Activated naive CD4-positive, alpha-beta T cell treated with anti-CD3 and anti-CD28 coated beads, Interleukin-2, amount 50 U/mL, for 16 hours (primary cell): ENCODE measurements at regions not wholly inside any gene's neighbourhood (a gene's known extent, or its start where the extent isn't known, plus 50 kb on each side); places are given as distances from the start of the nearest gene placed in this dataset.

ENCODE experiments used
- DNase-seq: peaks from one replicate; pipeline ENCODE4 v3.0.0-alpha.2; 2020

DNA sequence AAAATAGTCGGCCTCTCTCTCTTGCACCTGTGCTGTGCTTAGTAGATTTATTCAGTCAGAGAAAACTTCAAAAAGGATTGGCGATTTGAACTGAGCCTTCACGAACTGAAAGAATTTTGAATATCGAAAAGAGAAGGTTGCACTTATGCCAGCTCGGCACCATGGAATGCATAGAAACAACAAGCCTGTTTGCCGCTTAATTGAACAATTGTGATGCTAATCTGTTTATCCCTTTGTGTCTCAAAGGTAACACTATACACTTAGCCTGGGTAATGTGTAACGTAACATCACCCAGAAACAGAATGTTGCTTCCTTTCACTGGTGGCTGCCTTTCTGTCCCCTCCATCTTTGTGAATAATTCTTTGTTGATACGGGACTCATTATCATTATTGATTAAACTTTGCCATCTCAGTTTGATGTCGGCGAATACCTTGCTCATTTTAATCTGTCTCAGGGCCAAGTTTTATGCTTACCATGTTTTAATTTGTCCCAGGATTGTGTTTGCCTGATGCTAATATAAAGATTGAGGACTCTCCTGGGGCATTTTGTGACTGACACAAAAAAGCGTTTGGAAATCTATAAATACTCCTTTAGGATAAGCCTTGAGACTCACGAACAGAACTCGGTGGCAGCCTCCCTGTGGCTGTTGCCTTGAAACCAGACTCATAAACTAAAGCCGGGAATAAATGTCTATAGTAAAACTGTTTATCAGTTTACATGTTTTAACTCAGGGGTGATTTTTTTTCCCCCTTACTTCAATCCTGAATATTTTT lies 400.5 kb downstream of the RAPGEF2 start:
- DNase-seq: no peak

DNA sequence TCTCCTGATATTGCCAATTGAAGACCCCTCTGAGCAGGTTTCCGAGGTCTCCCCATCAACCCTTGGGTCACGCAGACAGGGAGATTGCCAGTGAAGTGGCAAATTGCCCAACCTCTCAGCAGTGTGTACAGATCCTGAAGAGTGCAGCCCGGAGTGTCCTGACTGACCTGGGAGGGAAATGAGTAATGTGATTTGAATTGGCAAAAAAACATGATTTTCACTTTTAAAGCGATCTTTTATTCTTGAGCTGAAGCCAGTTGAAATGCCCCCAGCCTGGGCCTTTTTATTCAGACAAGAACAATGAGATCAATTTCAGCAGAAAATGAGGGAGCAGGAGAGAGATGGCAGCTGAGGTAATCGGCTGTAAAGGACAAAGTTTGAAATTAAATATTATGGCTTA lies 401.8 kb downstream of the RAPGEF2 start:
- no peak for DNase-seq

DNA sequence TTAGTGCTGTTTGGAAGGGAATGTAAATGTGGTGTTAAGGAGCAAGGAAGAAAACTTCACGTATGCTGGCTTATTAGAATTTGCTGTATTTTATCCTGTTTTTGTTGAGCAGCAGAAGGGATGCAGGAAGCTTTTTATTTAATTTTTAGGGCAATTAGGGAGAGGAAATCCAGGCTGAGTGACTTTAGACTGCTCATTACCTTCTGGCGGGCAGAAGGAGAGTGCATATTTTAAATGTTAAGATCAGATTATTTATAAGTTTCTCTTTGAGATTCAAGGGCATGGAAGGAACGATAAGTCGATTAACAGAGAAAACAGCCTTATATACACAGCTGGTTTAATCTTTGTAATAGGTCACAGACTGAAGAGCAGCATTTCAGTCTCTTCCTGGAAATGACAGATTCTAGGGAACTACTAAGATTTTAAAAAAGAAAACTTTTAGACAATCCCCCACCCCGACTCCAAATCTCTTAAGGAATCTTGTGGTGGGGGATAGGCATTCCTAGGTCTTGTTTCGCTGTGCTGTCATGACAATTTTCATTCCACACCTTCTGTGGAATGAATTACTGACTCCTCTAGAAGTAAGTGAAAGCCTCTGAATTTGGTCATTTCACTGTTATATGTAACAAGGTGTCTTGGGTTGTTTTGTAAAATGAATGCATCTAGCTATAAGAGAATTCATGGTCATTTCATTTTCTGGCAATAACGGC lies 402.5 kb downstream of the RAPGEF2 start:
- no peak for DNase-seq

DNA sequence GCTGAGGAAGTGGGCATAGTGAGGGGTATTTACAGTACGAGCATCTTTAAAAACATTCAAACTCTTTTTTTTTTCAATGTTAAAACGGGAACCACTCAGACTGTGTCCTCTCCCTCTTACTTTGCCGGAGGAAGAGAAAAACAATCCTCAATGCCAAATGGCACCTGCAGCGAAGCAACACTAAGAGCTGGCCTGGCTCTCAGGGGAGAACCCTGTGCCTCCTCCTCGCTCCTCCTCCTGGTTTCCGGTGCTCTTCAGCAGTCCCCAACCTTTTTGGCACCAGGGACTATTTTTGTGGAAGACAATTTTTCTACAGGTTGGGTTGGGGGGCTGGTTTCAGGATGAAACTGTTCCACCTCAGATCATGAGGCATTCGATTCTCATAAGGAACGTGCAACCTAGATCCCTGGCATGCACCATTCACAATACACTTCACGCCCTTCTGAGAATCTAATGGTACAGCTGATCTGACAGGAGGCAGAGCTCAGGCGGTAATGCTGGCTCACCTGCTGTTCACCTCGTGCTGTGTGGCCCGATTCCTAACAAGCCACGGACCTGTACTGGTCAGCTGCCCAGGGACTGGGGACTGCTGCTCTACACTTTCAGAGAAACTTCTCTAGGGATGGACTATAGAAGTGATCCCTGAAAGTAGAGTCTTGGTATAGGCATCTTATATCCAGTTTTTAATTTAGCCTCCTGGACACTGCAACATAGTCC lies 404.1 kb downstream of the RAPGEF2 start:
- DNase-seq: no peak

DNA sequence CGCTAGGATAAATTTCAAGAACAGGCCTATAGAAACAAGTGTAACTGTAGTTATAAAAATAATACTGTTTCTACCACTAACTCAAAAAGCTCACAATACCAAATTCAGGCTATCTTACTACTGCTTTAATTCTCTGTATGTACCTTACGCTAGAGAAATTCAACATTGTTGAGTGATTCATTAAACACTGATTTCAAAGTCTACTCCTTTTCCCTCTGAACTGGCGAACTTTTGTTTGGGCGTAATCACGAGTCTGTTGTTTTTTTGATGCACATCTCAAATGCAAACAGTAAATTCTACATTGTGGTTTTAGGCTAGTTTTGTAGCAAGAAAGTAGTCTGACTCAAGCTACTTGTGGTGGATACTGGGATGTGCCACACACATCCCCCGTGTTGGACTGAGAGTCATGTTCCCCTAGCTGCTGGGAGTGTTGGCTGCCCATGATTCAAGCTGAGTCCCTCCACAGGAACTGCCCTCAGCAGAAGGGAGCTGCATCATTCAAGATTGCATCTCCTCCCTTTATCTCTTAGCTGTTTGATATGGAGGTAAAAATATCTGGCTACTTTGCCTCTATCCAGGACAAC lies 406.1 kb downstream of the RAPGEF2 start:
- DNase-seq: no peak

DNA sequence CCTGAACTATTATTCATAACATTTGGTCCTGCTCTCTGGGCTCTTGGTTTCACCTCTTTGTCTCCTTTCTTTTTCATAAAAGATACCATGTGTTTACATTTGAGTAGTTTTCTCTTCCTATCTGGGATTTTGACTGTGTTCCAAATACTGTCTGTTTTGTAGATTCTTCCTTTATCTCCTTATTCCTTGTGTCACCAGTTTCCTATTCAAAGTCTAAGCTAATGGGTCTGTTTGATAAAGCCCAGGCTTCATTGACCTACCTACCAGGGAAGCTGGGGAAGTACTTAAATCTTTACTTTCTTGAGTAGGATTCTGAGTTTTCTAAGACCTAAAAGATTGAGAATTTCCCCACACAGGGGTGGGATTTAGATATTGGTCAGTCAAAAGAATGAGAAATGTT lies 409.5 kb downstream of the RAPGEF2 start:
- DNase-seq: no peak

DNA sequence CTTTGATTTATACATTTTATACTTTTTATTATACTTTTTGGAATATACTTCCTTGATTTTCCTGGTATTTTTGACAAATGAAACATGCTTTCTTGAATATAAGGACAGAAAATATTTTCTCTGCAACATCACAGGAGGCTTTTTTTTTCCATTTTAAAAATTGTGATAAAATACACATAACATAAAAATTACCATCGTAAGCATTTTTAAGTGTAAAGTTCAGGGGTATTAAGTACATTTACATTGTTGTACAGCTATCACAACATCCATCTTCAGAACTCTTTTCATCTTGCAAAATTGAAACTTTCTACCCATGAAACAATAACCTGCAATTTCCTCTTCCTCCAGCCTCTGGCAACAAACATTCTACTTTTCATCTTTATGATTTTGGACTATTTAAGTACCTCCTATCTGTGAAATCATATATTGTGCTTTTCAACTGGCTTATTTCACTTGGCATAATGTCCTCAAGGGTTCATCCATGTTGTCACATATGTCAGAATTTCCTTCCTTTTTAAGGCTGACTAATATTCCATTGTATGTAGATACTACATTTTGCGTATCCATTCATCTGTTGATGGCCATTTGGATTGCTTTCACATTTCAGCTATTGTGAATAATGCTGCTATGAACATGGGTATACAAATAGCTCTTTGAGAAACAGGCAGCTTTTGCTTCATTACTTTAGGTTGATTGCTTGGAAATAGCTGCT lies 412.6 kb downstream of the RAPGEF2 start:
- no peak for DNase-seq

DNA sequence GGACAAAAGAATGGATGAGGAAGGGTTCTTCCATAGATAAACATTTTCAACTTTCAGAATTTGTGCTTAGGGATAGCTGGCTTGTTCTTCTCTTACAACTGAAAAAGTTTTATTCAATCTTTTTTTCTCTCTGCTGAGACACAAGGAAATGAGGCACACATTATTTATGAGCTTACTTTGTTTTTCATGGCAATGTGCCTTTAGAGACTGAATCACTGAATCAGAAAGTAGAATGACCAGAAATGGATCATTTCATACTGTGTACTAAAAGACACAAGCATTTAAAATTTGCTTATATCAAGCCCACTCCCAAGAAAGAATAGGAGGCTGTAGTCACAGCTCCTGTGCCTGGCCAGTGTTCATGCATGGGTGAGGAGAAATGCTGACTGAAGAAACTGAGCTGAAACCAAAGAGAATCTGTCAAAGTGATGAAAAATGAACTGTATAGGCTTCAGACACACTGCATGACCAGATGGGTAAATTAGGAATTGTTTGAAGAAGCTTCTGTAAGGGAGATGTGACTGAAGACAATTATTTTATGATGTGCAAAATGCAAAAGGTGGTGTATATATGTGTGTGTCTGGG lies 413.8 kb downstream of the RAPGEF2 start:
- DNase-seq: no peak

DNA sequence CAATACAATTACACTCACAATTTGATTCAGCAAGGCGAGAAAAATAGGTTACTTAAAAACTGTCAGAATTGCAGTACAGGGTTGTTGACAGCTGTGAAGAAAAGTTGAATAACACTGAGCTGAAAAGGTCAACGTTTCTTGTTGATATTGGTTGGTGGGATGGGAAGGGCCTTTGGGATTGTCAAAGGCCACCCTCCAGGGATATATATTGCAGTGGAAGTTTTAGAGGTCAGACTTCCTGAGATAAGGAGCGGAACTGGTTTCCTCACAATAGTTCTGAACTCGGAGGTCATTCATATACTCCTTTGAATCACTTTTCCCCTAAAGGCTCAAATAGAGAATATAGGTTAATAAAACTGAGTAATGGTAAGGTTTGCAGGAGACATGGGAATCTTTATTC lies 417.2 kb downstream of the RAPGEF2 start:
- no peak for DNase-seq

DNA sequence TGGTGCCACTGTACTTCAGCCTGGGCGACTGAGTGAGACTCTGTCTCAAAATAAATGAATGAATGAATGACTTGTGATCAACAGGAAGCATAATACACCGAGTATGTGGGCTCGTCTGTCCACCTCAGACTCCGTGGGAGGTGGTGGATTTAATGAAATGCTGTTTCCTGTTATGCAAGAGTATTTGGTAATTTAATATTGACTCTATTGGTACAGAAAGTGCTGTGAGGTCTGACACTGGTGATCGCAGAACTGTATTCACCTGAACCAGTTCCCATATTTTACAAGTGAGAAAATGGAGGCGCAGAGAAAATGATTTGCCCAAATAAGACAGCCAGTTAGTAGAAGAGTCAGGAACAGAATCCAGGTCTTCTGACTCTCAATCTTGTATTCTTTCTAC lies 423.3 kb downstream of the RAPGEF2 start:
- DNase-seq: no peak

DNA sequence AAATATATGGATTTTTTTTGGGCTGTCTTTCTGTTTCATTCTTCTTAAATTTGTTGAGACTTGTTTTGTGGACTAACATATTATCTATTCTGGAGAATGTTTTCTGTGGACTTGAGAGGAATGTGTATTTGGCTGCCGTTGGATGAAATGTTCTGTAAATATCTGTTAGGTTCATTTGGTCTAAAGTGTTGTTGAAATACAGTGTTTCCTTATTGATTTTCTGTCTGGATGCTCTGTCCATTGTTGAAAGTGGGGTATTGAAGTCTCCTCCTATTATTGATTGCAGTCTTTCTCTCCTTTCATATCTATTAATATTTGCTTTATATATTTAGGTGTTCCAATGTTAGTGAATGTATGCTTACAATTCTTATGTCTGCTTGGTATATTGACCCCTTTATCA lies 431.8 kb downstream of the RAPGEF2 start:
- DNase-seq: no peak

DNA sequence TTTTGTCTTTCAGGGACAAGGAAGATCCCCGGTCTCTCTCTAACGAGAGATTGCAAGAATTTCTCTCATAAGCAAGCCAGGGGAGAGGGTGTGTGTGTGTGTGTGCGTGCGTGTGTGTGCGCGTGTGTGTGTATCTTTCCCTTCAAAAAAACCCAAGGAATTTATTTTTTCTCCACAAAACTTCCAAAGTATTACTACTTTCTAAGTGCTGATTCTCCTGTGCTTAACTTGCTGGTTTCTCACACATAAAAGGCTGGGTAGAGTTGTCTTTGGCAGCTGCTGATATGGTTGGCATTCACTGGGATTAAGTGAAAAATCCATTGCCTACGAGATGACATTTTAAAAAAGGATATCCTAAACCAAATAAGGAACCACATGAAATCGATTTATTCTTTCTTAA lies 435.7 kb downstream of the RAPGEF2 start:
- no peak for DNase-seq

DNA sequence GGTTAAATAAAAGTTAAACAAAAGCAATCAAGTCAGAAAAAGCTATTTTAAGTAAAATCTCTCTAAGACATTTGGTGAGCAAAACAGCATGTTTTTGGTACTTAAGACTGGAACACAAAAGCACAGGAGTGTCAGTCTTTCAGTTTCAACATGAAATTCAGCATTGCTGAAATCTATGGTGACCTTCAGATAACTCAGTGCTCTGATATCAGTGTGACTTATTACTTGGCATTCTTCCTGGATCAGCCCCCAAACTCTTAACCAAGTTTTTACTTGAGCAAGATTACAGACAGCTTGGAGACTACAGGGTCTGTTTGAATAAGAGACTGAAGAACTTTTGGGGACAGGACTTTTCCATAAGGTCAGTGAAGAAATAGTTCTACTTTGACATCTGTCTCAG lies 437.2 kb downstream of the RAPGEF2 start:
- no peak for DNase-seq

DNA sequence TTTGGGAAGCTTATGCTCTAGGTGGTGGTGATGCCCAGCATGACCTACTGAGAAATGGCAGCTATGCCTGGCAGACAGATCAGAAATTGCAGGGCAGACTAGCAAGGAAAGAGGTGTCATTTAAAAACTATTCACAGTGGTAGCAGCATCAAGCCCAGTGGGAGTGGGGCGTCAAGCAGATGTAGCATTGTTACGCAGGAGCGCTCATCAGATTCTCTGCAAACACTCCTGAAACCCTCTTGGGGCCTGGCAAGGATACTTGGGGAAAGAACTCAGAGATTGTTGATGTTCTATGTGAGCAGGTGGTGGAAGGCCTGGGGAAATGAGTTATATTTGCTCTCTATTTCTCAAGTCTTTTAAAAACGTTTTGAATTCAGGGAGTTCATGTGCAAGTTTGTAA lies 437.6 kb downstream of the RAPGEF2 start:
- DNase-seq: no peak

DNA sequence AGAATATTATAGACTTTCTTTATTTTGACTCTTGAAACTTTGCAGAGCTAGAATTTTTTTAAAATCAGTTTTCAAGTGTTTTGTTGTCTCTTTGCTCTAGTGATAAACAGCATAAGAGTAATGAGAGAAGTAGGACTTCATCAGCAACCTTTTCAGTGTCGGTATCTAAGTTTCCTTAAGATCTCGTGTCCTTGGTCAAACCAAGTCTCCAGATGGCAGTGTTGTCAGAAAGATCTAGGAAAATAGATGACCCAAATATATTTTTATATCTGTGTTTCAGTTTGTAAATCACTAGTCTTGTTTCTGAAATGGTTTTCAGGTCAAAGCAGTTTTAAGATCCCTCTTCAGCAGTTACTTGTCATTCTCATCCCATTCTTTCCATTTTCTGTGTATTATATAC lies 438.3 kb downstream of the RAPGEF2 start:
- DNase-seq: no peak

DNA sequence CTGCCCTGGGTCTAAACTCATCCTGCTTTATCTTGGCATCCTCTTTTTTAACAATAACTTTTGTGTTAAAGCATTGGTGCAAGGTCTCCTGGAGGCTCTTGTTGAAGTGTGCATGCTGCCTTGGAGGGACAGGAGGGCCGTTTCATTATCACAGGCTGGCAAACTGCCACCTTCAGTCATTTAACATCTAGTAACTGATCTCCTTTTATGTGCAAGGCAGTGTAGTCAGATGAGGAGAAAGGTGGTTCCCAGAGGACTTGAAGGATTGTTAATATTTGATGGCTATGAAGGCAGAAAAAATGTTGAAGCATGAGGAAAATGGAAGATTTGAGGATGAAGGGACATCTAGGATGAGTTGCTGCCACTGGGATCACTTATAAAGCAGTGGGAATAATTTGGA lies 439.4 kb downstream of the RAPGEF2 start:
- no peak for DNase-seq

DNA sequence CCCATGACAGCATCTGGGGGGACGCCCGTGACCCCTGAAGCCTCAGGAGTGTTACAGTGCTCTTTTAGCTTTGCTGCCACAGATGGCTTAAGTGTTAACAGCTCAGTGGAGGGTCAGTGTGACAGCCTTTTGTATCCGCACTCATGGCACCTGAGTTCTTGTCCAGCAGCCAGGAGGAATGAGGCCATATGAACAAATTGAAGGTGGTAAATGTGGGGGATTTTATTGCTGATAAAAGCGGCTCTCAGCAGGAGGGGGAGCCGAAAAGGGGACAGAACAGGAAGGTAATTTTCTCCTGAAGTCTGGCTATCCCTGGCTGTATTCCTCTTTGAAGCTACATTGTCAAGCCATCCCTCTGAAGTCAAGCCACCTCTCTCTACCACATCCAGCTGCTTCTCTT lies 441.0 kb downstream of the RAPGEF2 start:
- DNase-seq: no peak

DNA sequence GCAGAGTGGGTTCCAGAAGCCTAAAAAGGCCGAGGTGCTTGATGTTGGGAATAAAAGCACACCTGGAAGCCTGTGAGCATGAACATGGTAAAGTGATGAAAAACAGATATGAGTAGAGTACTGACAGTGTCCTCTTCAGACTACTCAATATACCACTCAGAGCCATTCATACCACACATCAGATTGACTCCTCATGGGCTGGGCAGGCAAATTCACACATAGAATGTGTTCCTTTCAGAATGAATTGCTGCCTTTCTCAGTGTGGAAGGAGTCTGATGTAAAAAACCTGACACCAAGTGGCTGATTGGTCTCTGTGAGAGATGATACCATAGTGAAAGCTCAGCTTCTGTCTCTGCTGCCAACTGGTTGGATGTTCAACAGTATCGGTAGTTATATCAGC lies 442.7 kb downstream of the RAPGEF2 start:
- no peak for DNase-seq

DNA sequence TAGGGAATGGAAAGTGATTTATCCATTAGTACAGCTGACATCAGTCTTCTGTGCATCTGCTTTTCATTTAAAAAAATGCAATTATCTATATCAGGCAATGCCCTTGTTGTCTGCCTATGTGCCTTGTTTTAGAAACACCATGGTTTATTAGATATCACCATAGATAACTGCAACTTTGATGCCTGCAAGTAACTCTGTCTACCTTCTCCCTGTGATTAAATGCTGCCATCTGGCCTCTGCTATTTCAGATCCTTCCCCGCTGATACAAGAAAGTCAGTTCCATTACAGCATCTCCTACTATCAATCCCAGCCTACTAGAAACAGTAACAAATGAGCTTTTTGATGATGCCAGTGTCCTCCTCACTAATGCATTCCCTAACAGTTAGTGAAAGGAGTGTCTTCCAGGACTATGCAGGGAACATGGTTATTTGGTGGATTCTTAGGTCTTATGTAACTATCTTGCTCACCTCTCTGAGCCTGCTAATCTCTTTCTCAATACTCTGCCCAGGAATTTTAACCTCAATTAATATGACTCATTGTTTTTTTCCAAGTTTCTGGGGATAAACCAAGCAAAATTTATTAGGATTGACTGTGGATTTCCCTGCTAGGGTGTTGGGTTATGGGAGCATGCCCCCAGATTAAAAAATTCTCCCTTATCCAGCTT lies 444.9 kb downstream of the RAPGEF2 start:
- no peak for DNase-seq

DNA sequence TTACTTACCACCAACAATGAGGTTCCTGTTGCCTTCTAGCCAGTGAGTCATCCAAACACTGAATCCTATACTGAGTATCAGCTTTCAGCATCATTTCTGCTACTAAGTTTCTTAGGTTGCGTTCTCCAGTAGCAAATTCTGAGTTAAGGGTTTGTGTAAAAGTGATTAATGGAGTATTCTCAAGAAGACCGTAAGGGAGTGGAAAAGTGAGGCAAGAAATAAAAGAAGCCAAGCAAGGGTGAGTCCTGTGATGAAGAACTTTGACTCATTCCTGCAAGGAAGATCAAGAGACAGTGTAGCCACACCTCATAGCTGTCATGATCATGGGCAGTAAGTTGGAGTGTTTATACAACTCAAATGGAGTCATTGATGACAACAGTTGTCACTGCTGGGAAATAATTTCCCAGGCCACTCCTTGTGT lies 446.2 kb downstream of the RAPGEF2 start:
- DNase-seq: no peak

DNA sequence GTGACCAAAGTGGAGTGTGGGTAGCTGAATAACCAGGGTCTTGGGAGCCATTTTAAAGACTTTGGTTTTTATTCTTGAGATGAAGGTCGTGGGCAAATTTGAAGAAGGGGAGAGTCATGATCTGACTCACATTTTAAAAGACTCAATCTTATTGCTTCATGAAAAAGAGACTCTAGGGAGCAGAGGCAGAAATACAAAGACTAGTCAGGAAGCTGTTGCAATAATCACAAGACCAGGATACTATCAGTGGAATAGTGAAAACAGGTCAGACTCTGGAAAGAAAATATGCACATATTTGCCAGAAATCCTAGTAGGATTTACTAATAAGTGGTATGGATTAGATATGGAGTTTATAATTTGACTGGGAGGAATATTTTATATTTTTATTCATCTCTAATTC lies 448.4 kb downstream of the RAPGEF2 start:
- DNase-seq: no peak
